ENCODE measurements at regions not wholly inside any gene's neighbourhood (a gene's known extent, or its start where the extent isn't known, plus 50 kb on each side); places are given as distances from the start of the nearest gene placed in this dataset.

DNA sequence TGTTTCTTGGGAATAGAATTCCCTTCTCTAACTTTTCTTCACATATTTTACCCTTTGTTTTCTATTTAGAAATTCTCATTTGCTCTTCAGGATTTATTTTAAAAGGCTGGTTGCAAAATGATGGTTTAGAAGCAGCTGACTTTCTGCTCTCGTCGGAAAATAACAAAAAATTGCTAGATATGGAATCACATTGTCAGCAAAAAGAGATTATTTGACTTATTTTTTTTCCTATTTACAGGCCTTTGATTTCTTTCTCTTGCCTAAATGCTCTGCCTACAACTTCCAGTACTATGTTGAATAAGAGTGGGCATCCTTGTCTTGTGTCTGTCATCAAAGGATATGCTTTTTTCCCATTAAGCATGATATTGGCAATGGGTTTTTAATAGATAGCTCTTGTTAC, 1619.1 kb upstream of the ACO1 start:
- TF ChIP-seq, protein P1, sequence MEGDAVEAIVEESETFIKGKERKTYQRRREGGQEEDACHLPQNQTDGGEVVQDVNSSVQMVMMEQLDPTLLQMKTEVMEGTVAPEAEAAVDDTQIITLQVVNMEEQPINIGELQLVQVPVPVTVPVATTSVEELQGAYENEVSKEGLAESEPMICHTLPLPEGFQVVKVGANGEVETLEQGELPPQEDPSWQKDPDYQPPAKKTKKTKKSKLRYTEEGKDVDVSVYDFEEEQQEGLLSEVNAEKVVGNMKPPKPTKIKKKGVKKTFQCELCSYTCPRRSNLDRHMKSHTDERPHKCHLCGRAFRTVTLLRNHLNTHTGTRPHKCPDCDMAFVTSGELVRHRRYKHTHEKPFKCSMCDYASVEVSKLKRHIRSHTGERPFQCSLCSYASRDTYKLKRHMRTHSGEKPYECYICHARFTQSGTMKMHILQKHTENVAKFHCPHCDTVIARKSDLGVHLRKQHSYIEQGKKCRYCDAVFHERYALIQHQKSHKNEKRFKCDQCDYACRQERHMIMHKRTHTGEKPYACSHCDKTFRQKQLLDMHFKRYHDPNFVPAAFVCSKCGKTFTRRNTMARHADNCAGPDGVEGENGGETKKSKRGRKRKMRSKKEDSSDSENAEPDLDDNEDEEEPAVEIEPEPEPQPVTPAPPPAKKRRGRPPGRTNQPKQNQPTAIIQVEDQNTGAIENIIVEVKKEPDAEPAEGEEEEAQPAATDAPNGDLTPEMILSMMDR (IDR thresholded peaks at IDR 0.05) = no peak
- TF ChIP-seq POLR2A (IDR thresholded peaks at IDR 0.05) = no peak

Measured in prostate gland (tissue), 2 donors.